ENCODE measurements at regions not wholly inside any gene's neighbourhood (a gene's known extent, or its start where the extent isn't known, plus 50 kb on each side); places are given as distances from the start of the nearest gene placed in this dataset.
A peak's percentile ranks its signal among the peaks of the same experiment; 100 is the strongest.
"Not testable (repeated sequence)": the region's sequence is repeated elsewhere in the genome, so short reads cannot be mapped to it uniquely, and the experiment has no call there.

DNA sequence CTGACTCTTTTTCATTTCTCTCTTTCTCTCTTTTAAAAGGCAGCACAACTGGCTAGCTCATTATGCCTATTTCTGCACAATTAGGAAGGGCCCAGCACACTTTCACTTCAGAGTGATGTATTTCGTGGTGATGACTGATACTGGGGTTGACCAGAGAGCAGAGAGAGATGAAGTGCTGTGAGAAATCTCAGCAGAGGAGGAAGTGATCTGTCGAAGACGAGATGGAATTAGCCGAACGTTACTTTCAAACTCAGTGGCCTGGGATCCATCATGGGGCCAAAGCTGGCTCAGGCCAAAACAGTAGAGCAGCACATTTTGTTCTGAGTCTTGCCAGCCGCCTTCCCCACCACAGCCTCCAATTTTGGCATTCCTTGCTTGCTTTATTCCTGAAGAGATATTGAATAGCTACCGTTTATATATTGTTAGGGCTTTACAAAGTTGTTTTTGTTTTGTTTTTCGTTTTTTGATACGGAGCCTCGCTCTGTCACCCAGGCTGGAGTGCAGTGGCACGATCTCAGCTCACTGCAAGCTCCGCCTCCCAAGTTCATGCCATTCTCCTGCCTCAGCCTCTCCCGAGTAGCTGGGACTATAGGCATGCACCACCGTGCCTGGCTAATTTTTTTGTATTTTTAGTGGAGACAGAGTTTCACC lies 213.2 kb upstream of the ECI2 start:
- DNase-seq = no peak

DNA sequence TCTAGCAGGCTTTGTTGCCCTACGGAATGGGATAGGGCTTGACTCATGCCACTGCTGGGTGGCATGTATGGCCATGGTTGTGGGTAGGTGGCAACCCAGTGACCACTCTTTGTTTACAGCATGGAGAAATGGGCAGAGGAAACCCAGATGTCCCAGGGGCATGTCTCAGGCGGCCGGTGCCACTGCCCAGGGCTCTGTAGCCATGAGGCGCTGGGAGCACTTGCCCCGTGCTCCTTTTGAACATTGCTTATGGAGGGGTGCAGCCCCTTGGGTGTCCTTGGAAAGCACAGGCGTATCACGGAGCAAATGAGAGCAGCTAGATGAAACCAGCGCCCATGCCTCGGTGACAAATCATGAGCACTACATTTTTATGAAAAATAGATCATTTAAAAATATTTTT lies 212.5 kb upstream of the ECI2 start:
- no peak for DNase-seq

DNA sequence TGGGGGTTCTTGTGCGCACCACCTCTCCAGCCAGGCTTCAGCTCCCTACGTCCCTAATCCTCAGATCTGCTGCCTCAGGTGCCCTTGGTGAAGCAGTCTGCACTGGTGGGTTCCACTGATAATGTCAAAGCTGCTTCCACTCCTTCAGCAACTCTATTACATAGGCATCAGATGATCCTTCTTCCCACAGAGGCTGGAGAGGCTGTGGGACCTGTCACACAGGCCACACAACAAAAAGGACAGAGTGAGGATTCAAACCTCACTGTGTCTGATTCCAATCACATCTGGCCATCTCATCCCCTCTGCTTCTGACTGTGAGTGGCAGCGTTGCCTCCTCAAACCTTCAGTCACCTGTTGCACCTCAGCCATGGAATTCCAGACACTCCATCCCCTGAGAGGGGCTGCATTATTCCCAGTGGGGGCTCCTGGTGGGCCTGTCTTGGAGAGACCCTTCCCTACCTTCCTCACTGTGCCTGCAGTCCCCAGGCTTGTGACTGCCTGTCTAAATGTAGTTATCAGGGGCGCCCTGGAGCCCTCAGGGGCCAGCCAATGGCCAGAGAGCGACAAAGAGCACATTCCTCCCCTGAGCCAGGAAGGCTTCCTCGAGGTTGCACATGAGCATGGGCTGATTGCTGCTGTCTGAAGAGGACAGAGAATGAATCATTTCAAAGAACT lies 211.4 kb upstream of the ECI2 start:
- DNase-seq = no peak

DNA sequence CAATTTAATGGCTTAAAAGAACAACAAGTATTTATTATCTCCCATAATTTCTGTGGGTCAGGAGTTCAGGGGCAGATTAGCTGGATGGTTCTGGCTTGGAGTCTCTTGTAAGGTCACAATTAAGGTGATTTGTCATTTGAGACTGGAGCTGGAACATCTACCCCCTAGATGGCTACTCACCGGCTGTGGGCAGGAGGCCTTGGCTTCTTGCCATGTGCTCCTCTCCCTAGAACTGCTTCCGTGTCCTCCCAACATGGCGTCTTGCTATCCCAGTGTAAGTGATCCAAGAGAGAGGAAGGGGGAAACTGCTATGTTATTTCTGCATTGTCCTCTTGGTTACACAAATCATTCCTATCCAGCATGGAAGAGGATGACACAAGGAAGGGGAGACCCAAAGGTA lies 210.2 kb upstream of the ECI2 start:
- DNase-seq = no peak

DNA sequence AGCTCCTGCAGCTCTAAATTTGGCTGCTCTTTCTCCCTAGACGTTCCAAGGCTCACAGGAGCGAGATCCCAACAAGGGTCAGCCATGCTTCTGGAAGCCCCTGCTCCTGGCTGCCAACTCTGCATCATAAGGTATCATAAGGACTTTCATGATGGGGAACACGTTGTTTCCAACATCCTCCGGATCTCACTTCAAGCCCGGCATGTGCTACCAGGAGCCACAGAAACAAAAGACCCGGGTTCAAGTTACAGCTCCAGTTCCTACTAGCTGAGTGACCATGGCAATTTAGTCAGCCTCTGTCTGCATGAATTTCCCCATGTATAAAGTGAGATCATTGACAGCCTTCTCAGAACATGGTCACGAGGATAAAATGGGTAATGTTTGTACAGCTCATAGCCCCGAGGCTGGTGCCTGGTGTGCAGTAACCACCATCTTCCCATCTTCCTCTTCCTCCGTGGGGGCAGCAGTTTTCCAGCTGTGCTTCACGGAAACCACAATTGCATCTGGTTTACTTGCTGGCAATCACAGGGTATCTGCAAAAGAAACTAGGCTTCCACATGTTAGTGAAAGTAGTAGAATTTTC lies 209.0 kb upstream of the ECI2 start:
- no peak for DNase-seq

DNA sequence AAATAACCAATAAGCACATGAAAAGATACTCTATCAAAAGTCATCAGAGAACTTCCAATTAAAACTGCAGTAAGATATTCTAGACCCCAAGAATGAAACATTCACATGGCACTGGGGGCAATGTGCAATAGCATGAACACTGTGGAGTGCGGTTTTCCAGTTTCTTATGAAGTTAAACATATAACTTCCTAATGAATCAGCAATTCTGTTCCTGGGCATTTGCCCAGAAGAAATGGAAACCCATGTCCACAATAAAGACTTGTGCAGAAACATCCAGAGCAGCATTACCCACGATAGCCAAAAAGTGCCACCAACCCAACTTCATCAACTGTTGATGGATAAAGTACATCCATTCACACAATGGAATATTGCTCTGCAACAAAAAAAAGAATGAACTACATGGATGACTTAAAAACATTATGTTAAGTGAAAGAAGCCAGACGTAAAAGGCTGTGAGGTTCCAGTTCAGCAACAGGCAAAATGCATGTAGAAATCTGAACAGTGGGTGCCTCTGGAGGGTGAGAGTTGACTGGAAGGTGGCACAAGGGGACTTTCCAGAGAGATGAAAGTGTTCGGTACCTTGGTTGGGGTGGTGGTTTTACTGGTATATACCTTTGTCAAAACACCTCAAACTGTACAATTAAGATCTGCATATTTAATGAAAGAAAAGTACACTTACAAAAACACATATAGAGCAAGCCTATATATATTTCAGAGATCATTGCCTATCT lies 207.2 kb upstream of the ECI2 start:
- DNase-seq = no peak

DNA sequence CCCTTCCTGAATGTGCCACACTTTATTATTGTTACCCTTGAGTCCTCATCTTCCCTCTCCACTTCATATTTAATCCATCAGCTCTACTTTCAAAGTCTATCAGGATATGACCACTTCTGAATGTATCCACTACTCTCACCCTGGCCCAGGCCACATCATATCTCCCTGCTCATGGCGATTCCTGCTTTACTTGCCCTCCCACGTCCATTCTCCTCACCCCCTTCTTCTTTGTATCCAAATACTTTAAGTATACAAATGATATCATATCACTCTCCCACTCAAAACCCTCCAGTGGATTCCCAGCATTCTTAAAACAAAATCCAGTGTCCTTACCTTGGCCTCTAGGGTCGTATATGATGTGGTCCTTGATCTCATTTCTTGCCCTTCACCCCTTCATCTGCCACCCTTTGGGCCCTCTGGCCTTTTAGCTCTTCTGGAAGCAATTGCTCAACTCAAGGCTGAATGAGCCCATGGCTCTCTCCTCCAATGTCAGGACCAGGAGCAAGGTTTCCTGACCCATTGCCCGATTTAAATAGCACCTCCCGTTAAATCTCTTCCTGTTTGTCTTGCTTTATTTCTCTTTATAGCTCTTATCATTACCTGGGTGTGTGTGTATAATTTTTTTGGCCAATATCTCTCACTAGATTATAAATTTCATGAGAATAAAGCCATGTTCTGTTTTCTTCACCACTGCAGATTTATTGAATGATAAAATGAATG lies 205.9 kb upstream of the ECI2 start:
- no peak for DNase-seq

DNA sequence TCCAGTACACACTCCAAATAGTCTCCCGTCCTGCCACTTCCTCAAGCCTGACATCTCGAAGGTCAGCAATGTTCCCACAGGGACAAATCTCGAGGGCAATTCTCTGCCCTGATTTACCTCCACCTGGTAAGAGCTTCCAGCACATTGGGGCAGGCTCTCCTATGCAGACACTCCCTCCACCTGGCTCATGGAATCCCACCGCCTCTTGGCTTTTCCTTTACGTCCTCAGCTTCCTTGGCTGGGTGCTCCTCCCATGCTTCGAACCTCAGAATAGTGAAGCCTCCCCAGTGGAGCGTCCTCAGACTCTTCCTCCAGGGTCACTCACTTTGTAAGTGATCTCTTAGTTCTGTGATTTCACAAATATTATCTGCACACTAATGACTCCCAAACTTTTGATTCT lies 205.2 kb upstream of the ECI2 start:
- DNase-seq = no peak

DNA sequence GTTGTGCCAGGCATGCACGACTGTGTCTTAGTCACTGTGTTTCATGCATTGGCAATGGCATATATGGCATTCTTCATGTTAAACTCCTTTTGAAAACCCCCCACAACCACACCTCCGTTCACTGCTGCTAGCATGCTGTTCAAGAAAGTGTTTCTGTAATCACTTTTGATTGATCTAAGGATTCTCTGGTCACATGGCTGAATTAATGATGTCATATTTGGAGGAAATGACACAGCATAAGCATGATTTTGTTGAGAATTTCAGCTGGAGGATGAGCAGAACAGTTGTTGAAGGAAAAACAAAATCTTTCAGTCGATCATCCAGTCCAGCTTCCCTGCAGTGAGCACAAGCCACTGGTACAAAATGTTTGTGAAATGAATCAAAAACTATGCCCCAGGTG lies 203.5 kb upstream of the ECI2 start:
- DNase-seq = no peak

DNA sequence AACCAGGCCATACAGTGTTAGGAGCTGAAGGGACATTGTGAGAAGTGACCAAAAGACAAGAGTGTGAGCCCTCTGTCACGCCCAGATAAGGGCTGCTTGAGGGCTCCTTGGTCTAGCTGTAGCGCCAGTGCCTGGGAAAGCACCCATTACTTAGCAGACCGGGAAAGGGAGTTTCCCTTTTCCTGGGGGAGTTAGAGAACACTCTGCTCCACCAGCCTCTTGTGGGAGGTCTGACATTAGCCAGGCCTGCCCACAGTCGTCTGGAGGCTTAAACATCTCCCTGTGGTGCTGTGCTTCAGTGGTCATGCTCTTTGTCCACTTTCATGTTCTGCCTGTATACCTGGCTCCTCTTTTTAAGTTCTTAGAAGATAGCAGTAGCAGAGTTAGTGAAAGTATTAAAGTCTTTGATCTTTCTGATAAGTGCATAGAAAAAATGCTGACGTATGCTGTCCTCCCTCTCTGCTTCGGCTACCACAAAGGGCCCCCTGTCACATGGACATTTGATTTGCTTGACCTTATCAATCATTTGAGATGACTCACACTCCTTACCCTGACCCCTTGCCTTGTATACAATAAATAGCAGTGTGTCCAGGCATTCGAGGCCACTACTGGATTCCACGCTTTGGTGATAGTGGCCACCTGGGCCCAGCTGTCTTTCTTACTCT lies 201.5 kb upstream of the ECI2 start:
- no peak for DNase-seq

DNA sequence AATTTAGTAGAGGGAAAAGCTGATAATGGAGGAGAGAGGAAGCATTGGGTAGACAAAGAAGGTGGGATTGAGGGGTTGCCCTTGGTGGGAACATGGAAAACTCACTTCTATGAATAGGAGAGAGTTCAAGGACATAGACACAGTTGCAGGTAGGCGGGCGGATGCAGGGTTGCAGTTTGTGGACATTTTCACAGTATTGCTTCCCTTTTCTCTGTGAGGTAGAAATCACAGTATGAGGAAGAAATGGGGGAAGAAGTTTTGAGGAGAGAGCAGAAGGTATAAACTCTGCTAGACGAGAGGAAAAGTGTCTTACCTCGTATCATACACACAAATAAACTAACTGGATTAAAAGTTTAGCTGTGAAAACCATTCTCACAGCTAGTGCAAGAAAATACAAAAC lies 200.7 kb upstream of the ECI2 start:
- DNase-seq = no peak

DNA sequence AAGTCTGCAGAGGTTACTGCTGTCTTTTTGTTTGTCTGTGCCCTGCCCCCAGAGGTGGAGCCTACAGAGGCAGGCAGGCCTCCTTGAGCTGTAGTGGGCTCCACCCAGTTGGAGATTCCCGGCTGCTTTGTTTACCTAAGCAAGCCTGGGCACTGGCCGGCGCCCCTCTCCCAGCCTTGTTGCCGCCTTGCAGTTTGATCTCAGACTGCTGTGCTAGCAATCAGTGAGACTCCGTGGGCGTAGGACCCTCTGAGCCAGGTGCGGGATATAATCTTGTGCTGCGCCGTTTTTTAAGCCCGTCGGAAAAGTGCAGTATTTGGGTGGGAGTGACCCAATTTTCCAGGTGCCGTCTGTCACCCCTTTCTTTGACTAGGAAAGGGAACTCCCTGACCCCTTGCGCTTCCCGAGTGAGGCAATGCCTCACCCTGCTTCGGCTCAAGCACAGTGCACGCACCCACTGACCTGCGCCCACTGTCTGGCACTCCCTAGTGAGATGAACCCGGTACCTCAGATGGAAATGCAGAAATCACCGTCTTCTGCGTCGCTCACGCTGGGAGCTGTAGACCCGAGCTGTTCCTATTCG lies 198.9 kb upstream of the ECI2 start:
- not testable (repeated sequence) for DNase-seq

DNA sequence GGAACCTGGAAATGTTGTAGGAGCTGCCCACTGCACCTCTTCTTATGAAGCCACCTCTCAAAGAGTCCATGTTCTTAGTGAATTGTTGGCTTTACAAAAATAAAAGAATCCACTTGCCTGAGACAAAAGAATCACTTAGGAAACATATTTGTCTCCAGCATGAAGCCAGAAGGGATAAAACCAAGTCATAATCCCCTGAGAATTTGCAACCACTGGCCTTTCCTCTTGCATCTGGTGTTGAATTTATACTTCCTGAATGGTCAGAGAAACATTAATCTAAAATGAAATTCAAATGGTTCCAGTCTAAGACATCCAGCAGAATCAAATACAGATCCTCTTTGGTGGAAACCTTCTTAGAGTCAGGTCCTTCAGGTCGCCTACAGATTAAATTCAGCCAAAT lies 192.5 kb upstream of the ECI2 start:
- DNase-seq = no peak

DNA sequence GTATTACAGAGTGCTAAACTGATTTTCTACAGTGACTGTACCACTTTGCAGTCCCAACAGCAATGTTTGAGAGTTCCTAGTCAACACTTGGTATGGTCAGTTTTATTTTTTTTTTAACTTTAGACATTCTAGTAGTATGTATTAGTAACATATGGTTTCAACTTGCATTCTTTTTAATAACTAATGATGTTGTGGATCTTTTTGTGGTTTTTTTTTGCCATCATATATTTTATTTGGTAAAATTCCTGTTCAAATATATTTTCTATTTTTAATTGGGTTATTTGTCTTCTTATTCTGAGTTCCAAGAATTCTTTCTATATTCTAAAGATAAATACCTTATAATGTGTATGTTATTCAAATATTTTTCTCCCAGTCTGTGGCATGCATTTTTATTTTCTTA lies 189.4 kb upstream of the ECI2 start:
- no peak for DNase-seq

DNA sequence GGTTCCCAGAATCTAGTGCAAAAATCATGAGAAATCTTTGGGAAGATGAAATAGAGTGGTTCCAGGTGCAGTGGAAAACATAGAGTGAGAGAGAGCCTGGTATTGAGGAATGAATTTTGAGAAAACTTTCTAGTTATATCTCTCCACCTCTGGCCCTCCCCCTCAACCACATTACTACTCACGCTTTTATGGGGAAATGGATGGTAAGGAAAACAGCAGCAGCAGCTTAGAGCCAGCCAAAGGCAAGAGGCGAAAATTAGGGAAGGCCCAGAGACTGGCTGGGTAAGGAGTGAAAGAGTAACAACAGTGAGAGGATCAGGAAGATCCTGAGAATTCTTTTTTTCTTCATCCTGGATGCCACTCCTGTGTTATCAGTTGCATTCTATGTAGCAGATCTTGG lies 187.9 kb upstream of the ECI2 start:
- no peak for DNase-seq

DNA sequence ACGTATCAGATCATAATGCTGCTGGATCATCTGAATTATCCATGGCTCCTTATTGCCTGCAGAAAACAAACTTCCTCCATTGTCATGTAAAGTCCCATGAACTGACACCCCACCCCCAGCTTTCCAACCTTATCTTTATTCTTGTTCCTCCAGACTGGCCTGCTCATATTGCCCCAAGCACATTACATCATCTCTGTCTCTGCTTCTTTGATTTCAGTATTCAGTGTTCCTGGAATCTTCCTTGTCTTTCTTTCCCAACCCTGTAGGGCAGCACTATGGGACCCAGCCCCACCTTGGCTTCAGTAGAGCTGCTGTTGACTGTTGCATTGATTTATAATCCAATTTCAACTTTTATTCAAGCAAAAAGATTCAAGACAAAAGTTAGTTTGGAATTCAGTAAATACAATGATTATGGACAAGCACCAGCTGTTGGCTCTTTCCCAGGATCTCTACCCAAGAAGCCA lies 187.5 kb upstream of the ECI2 start:
- no peak for DNase-seq

DNA sequence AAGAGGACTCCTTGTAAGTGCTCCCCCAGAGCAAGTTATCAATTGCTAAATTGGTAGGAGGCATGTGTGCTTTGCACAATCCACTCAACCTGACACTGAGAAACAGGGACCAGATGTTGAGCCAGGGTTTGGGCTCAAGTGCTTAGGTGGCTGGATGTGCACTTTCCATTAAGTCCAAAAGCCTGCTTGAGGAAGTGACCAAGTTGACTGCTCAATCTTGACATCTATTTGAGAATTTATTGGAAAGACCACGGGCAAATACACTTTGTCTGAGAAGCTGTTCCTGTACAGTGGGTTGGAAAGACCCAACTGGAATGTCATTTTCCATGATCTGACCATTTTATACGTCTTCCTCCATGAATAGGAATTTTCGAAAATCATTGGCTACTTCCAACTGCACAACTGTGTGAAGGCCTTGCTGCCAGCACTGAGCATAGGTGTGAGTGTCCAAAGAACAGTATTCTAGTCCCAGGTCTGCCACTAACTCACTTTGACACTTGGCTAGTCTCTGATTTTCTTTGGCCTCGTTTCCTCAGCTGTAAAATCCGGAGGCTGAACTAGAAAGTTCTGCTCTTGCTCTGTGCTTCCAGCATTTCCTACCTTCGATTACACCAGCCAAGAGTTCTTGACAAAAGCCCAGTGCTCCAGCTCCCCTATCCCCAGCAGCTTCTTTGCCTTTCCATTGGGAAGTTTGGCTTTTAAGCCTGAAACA lies 186.9 kb upstream of the ECI2 start:
- DNase-seq = no peak

DNA sequence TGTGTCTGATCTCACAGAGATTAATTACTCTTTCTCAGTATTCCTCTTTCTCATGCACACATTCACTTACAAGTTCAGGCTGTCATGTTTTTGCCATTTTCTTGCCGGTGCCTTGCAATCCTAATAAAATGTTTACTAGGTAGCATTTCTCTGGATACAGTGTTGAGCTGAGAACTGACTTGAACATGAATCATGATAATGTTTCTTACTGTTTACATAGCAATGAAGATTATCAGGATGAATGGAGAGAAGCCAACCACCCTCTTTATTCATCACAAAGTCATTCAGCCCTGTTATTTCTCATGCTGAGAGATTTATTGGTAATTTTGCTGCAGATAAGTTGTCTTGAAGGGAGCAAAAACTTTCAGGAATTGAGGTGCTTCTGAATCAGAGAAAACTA lies 185.5 kb upstream of the ECI2 start:
- DNase-seq = peak; percentile 73

DNA sequence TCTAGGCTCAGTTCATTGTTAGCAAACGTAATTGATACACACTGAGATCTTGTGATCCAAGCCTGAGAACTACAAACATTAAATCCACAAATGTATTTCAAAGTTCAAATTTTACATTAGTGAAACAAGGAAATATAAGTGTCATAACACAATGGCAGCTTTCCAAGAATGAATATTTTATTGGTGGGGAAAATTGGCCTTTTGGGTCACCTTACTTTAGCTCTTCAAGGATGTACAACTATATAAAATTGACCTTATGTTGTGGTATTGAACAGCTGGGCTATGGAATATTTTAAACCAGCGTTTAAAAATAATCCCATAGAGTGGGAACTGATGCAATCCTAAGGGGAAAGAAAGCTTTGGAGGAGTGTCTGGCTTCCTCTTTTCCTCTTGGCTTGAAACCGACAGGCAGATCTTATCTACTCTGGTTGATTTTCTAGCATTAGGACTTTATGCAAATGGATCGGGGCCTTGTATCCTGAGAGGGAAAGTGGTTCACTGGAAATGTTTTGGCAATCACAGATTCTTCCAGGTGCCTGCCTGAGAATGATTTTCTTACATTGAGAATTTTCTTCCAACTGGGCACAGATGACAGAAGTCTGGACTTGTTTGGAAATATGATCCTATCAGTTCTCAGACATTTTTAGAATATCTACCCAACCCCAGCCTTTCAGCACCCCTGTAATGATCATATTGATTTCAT lies 184.8 kb upstream of the ECI2 start:
- DNase-seq = peak; percentile 73

DNA sequence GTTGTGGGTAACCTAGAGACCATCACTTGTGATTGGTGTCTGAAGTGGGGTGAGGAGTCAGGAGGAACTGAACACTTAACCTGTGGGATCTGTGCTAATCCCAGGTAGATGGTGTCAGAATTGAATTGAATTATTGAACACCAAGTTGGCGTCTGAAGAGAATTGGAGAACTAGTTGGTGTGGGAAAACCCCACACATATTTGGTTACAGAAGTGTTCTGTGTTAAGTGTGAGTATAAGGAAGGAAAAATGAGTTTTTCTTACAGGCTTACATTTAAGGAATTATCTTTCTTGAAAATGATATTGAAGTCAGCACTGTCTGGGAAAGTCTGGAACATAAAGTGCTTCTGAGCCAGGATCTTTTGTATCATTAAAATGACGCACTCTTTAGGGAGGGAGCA lies 182.9 kb upstream of the ECI2 start:
- no peak for DNase-seq
